Thoracic aorta (tissue), 2 donors: ENCODE measurements at regions not wholly inside any gene's neighbourhood (a gene's known extent, or its start where the extent isn't known, plus 50 kb on each side); places are given as distances from the start of the nearest gene placed in this dataset.

Experiments
- ATAC-seq: fragments of 150-250 bp; one replicate; pipeline ENCODE4 v1.8.0; 2017; ENCODE audit warnings: low read depth; ENCODE audit not compliant: insufficient number of reproducible peaks, low FRiP score
- DNase-seq: peaks from one replicate; pipeline ENCODE4 v3.0.0-alpha.2; 2020; ENCODE audit warnings: low spot score
- H3K27ac ChIP-seq, 2 donors: fragments of 200-600 bp; sonication (generic); 1 replicate in 1 of 2; 2 replicates in 1 of 2; pipeline ENCODE4 v1.5.1; 2016; ENCODE audit warnings: mild to moderate bottlenecking in 2 of 2, moderate library complexity in 2 of 2
- H3K27me3 ChIP-seq: fragments of 200-600 bp; sonication (generic); replicated peaks from 2 replicates; pipeline ENCODE4 v1.6.0; 2016; ENCODE audit warnings: mild to moderate bottlenecking; ENCODE audit not compliant: insufficient read depth
- H3K36me3 ChIP-seq: fragments of 200-600 bp; sonication (generic); one replicate; pipeline ENCODE4 v1.5.1; 2016
- H3K4me1 ChIP-seq, 2 donors: fragments of 200-600 bp; sonication (generic); 1 replicate in 1 of 2; 2 replicates in 1 of 2; pipeline versions ENCODE4 v1.5.1 to v1.6.0; 2016; ENCODE audit warnings: low read depth in 2 of 2, mild to moderate bottlenecking in 1 of 2; ENCODE audit not compliant: control insufficient read depth in 1 of 2
- H3K4me3 ChIP-seq: fragments of 200-600 bp; sonication (generic); 2 replicates; pipeline ENCODE4 v1.5.1; 2016; ENCODE audit warnings: mild to moderate bottlenecking
- H3K9me3 ChIP-seq: fragments of 200-600 bp; sonication (generic); 2 replicates; pipeline ENCODE4 v1.5.1; 2016
- CTCF ChIP-seq: fragments of 200-600 bp; sonication (generic); IDR thresholded peaks from one replicate; pipeline ENCODE4 v1.5.1; 2019; ENCODE audit warnings: antibody characterized with exemption

DNA sequence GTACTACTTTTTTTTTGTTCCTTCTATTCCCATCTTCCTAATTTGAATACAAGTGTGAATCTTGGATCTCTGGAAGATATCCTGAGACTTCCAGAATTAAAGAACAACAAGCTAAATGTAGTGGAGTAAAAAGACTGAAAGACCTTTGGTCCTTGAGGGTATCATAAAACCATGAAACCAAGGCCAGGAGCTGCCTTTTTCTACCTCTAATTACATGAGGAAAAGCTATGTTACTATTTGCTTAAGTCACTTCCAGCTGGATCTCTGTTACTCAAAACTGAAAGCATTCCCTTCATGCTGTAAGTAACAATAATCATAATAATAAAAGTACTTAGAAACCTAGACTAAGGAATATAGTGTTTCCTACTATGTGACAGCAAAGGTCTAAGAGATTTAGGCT, 649.6 kb downstream of the KCTD16 start:
- no peak for DNase-seq
- no peak for ATAC-seq
- TF ChIP-seq CTCF = no peak
- H3K9me3 ChIP-seq = no peaks in the 10 kb centered on the region
- H3K27me3 ChIP-seq = no peaks in the 10 kb centered on the region
- no peaks in the 10 kb centered on the region for H3K4me1 ChIP-seq
- no peaks in the 10 kb centered on the region for H3K36me3 ChIP-seq
- H3K27ac ChIP-seq = no peak overlapping the region
- H3K4me3 ChIP-seq = no peak overlapping the region

DNA sequence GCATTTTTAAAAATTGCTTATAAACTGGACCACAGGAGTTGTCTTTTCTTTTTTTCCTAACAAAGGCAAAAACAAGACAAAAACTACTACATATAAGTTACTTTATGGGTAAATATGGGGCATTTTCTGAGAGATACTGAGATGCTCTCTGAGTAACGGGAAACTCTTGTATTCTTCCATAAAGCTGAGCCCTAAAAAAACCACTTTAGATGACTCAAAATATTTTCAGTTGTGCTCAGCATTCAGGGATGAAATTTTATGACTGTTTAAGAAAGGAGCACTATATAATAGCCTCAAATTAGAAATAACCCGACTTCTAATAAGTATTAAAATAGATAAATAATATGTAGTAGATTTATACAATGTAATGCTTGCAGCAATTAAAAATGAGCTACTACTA, 644.5 kb downstream of the KCTD16 start:
- no peak for TF ChIP-seq CTCF
- Histone ChIP-seq H3K4me1 (no peaks in the 10 kb centered on the region), H3K27me3 (no peaks in the 10 kb centered on the region), H3K27ac (no peak overlapping the region), H3K36me3 (no peaks in the 10 kb centered on the region), H3K4me3 (no peak overlapping the region), H3K9me3 (no peaks in the 10 kb centered on the region)
- DNase-seq (no peak), ATAC-seq (no peak)

GRCh38 chr5:144812763-144813162, 642.1 kb downstream of the KCTD16 start:
- no peak for DNase-seq

DNA sequence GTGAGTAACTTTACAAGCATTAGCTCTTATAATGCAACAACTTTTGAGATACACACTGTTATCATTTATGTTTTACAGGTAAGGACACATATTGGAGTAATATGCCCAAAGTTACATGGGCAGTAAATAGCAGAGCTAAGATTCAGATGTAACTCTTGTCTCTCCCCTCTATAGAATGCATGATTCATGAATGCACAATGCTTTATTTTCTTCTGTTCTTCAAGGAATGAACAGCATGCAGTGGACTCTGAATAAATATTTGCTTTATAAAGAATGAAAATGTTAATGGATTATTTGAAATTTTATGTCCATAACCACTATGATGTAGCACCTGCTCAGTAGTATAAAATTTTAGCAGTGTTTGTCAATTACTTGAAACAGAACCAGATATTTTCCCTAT, 629.5 kb downstream of the KCTD16 start:
- H3K27me3 ChIP-seq = no peaks in the 10 kb centered on the region
- TF ChIP-seq CTCF = no peak
- H3K9me3 ChIP-seq = no peaks in the 10 kb centered on the region
- no peak overlapping the region for H3K27ac ChIP-seq
- ATAC-seq (no peak), DNase-seq (no peak)
- H3K36me3 ChIP-seq = no peaks in the 10 kb centered on the region
- no peak overlapping the region for H3K4me3 ChIP-seq
- H3K4me1 ChIP-seq = no peaks in the 10 kb centered on the region

More at GRCh38 chr5:144812763-144813162, 642.1 kb downstream of the KCTD16 start:
- Histone ChIP-seq H3K4me1 (no peaks in the 10 kb centered on the region), H3K4me3 (no peak overlapping the region), H3K27me3 (no peaks in the 10 kb centered on the region), H3K9me3 (no peaks in the 10 kb centered on the region), H3K27ac (no peak overlapping the region), H3K36me3 (no peaks in the 10 kb centered on the region)
- no peak for ATAC-seq
- TF ChIP-seq CTCF = no peak

- no peaks in the 10 kb centered on the region for H3K4me1 ChIP-seq
- no peak for TF ChIP-seq CTCF
These were observed 627.9 kb downstream of the KCTD16 start for GRCh38 chr5:144798595-144798994.

More at GRCh38 chr5:144798595-144798994, 627.9 kb downstream of the KCTD16 start:
- DNase-seq = no peak
- no peak for ATAC-seq
- H3K27ac ChIP-seq = no peak overlapping the region
- H3K27me3 ChIP-seq = no peaks in the 10 kb centered on the region
- no peaks in the 10 kb centered on the region for H3K36me3 ChIP-seq
- no peaks in the 10 kb centered on the region for H3K9me3 ChIP-seq
- H3K4me3 ChIP-seq = no peak overlapping the region
